HG03469 (cell line): ENCODE measurements at regions not wholly inside any gene's neighbourhood (a gene's known extent, or its start where the extent isn't known, plus 50 kb on each side); places are given as distances from the start of the nearest gene placed in this dataset.
"Not testable (repeated sequence)": the region's sequence is repeated elsewhere in the genome, so short reads cannot be mapped to it uniquely, and the experiment has no call there.

Source experiments
- ATAC-seq: cut with Tn5 transposase; IDR thresholded peaks from one replicate; pipeline ENCODE4 v1.9.1; 2021; ENCODE audit warnings: mild to moderate bottlenecking, moderate library complexity, moderate number of reproducible peaks; ENCODE audit not compliant: unreplicated experiment

DNA sequence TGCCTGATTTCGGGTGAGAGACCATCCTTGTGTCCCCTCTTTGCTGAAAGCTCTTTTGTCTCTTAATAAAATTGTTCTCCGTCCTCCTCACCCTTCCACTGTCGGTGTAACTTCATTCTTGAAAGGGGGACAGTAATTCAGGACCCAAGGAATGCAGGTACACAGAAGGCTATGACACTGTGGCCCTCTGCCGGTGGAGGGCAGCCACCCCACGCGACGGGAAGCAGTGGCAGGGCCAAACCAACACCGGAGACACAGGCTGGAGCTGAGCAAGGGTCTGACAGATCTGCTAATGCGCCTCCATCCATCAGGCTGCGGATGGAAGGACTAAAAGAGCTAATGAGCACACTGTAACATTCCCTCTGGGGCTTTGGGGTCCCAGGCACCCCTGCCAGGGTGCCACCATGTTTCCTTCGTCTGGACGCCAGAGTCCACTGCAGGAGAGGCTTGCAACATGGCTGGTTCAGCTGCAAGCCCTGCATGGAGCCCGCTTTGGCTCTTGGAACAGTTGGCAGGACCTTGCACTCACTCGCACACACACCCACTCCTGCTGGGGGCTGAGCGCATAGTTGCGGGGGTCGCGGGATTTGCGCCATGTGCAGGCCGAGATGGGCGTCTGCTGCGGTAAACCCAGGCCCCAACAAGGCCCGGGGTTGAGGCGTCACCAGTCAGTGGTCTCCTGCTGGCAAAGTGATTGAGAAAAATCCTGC lies 544.1 kb upstream of the CDH7 start:
- no peak for ATAC-seq

DNA sequence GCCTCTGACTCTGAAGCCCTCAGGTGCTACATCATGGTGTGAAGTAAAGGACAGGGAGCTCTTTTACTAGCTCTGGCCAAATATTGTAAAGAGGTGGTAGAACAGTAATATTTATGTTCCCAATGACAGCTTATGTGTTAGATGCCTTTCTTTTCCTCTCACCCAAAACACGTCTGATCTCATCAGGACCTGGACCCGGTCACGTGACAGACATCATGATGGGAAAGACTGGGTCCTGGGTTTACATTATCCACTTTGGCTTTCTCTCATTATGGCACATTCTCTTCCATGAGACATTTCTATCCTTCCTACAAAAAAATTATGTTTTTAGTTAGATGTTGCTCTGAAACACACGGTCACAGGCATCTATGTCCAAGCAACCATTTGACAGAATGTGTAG lies 548.7 kb upstream of the CDH7 start:
- no peak for ATAC-seq

DNA sequence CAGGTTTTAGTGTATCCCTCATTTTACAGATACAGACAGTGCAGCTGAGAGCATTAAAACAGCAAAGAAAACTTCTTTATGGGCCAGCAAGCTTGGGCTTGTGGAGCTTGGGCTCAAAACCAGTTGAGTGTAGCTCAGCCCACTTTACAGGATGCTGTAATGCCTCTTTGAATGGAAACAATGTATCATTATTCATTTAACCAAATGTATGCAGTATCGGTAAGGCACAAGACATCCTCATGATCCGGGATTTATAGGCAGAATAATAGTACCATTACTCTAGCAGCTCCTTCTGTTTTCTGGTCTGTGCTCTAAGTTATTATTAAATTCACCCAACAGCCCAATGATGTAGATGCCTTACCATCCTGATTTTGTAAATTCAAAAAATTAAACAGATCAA lies 575.1 kb upstream of the CDH7 start:
- ATAC-seq, result no peak

DNA sequence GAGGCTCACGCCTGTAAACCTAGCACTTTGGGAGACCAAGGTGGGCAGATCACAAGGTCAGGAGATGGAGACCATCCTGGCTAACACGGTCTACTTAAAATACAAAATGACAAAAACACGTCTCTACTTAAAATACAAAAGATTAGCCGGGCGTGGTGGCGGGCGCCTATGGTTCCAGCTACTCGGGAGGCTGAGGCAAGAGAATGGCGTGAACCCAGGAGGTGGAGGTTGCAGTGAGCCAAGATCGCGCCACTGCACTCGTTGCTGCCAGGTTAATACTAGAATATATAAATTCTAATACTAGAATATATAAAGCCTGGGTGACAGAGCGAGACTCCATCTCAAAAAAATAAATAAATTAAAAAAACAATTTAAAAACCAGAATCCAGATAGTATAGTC lies 588.7 kb upstream of the CDH7 start:
- not testable (repeated sequence) for ATAC-seq

DNA sequence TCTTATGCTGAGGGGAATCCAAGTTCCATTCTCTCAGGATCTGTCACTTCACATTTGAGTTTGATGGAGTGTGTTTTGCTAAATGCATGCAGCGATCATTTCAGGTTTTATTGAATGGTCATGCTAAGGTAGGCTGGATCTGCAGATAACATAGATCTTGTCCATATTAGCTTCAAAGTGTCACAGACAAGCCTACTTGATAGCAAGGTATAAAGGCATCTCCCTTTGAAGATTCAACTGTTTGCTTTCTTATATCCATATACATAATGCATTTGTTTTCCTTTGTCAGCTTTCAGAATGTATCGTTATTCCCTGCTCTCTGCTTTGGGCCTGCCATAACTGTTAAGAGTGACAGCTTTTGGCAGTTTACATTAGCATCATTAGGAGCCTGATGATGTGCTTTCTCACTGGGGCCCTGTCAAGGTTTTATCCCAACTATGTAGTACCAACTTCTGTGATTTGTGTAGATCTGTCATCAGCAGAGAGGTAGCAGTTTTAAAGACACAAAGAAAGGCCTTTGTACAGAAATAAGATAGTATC lies 604.3 kb upstream of the CDH7 start:
- no peak for ATAC-seq

DNA sequence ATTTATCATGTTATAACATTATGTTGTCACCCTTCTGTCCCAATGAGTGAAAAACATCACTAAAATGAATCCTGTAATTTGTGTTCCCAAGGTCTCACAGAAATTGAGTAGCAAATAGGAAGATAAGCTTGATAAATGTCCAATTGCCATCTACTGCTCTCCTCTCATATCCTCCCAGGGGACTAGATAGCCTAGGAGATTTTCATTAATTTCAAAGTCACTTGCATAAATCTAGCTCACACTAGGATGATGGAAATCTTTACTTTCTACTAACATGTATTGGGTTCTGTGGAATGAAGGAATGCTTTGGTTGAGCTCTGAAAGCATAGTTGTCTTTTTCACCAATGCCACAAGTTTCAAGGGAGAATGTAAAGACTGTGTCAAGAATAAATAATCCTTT lies 605.5 kb upstream of the CDH7 start:
- ATAC-seq, result no peak

DNA sequence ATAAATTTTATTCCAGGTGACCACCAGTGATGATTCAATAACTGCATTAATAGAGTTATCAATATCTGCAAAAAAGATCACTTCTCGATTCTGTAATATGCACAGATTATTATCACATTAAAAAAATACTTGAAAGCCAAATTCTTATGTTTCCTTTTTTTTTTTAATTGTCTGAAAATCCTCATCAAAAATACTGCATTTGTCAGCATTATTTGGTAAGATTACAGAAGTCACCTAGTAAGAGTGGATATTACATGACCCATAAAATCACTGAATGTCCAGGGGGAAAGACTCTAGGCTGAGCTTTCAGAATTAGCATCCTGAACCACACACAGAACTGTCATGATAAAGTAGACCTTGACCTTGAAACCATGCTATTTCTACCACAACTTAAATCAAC lies 617.2 kb upstream of the CDH7 start:
- no peak for ATAC-seq

DNA sequence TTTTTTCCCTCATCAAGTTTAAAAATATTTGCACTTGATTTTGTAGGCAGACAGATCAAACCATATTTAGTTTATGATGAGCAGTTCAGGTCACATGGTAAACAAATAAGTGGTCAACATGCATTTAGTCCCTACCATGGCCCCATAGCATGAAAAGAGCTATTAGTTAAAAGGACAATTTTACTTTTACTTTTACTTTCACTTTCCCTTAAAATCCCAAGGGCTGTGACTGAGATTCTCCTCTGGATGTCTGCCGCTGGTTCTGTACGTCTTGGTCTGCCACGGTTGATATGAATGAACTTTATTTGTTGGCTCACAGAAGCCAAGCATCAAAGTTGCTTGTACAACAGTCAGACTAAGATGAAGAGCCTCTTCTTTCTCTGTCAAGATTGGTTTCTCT lies 626.2 kb upstream of the CDH7 start:
- no peak for ATAC-seq

DNA sequence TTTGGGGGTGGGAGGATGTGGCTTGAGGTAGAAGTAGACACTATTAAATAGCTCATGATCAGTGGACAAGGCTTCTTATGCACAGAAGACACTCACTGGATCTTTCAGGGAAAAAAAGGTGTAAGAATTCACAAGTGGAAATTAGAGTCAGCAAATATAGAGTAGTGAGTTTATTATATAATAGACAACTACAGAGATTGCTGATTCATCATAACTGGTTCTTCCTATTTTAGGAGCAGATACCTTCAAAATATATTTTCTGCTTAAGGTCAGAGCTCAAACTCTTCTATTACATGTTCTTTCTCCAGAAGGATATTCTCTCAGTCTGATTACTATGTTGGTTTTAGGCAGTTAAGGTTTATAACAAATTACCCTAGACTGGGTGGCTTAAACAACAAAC lies 646.9 kb upstream of the CDH7 start:
- no peak for ATAC-seq

DNA sequence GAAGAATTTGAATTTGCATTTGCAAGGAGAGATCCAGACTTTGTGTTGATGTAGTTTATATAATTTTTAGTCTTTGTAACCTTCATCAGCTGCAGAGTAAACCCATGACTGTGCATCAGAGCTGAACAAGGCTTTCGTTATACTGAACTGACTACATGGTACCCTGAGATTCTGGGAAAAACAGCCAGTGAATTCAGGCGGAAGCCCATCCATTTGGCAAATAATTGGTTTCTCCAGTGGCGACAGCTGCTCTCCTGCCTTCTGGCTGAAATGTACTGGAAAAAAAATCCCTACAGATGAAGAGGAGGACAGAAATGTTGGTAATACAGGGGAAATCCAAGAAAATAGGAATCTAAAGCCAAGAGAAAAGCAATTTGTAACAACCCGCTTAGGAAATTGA lies 657.5 kb upstream of the CDH7 start:
- ATAC-seq, result no peak

DNA sequence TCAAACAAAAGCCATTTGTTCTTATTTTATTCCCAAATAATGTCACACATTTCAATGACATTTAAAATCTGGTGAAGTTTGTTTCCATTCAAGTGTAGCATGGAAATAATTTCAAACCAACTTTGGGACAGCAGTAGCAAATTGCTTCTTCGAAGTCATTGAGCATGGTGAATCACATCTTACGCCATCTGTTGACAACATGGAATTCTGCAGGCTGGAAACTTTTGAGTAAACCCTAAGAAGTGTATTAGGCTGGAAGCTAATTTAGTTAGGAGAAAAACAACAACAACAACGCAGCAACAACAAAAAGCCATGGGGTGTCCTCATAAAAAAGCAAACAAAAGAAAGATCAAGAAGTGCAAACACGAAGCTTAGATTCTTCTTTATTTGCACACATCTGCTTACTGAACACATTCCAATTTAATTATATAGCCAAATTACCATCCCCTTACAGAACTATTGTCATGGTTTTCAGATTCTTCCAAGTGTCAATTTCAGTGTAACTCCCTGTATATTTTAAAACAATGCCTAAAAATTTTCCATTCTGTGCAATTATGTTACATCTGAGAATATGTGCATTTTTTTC lies 659.0 kb upstream of the CDH7 start:
- ATAC-seq, result no peak

DNA sequence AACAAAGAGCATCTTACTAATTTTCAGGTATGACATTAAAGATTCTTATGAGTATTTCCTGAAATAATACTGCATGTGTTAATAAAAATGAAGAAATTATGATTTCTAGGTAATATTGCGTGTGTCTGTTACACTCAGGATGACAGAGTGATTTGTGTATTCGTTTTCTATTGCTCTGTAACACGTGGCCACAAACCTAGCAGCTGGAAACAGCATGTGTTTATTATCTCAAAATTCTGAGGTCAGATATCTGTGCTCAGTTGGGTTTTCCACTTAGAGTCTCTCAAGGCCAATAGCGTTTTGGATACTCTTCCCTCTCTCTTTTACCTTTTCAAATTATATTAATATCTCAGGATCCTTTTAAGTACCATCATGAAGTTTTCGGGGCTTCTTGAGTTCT lies 667.9 kb upstream of the CDH7 start:
- ATAC-seq, result no peak

DNA sequence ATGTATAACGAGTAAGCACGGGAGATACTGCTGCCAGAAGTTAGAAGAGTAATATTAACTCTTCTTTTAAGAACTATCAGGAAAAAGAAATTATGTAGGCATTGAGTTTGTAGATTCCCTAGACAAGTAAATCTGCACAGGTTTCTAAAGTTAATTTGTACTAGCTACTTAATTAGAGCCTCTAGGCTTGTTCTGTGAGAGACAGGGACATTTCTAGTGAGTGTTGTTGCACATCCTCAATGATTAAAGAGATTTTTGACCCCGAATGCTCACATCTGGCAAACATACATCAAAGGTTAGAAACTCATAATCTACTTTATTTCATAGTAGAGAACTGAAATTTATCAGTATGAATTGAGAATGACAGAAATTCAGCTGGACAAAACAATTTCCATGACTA lies 669.0 kb upstream of the CDH7 start:
- no peak for ATAC-seq

DNA sequence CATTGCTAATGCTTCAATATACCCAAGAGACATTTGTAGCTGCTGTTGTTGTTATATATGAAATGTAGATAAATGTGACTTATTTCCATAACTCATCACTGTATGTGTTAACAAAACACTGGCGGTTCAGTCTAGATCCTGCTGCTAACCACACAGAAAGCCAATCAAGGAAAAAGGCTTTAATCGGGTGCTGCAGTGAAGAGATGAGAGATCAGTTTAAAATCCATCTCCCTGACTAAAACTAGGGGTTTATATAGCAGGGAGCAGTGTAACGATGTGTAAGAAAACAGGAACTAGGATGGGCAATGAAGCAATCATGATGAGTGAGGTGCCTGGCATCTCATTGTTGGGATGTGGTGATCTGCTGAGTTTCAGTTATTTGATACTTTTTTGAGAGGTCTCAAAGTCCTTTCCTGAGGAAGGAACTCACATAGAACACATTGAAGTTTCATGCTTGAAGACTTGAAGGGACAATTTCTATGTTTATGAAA lies 677.7 kb upstream of the CDH7 start:
- no peak for ATAC-seq

DNA sequence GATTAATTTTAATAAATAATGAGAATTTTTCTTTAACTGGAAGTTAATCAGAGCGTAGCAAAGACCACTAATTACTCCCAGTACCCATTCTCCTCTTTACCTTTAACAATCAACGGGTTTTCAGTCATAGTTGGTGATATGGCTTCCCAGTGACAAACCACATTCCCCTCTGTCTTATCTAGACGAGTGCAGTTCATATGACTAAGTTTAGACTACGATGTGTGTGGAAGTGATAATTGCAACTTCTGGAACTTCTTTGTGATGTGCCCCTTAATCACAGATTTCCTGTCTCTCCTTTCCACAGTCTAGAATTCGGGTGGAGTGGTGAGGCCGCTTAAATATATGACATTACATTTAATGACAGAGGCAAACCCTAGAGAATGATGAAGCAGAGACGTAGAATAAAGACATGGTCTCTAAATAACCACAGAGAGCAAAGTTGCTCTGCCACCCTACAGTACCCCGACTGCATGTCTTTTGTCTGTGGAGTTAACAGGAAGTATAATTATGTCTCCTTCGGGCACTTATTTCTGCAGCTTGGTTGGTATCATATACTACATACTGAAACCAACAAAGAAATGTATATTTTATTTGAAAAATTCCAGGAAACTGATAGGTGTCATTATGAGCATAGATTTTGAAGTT lies 693.3 kb upstream of the CDH7 start:
- no peak for ATAC-seq

DNA sequence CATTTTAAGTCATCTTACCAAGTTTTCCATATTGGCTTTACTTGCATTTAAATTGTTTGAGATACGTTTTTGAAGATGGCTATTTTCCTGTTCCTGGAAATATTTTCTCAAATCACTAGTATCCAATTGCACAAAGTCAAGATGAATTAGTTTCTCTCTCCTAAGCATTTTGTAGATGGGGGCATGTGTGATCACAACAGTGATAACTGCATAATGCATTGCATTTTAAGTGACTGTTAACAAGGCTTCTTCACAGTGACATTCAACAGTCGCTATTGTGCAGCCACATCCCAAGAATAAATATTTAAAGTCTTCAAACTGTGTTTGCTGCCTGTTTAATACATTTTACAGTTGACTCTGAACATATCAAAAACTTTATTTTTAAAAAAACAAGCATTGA lies 694.2 kb upstream of the CDH7 start:
- ATAC-seq, result no peak

DNA sequence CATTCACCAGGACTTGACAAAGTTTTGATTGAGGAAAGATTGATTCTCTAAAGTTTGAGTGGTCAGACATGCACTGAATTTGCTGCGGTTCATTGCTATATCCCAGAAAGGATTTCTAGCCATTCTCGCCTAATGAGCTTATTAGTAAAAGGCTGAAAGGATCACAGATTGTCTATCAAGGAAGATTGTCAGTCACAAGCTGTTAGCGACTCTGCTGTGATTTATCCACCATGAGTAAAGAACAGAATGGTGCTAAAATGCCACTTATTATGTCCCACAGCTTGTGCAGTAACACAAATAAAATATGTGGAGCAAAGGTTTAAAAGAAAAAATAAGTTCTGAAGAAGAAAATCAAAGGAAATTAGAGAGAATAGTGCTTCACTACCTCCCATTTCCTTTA lies 701.2 kb upstream of the CDH7 start:
- no peak for ATAC-seq

DNA sequence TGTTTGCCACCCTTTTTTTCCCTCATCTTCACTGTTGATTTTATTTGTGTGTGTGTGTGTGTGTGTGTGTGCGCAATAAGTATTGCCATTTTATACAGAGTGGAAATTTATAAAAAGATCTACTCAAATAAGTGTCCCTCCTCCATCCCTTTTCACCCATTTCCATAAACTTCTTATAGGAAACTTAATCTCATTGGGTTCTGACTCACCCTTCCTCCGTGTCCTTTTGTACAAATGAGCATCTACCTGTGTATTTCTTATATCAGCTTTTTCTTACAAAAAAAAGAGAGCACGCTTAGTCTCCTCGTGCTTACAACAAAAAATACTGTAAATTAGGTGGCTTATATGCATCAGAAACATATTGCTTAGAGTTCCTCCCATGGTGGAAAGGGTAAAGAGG lies 711.2 kb upstream of the CDH7 start:
- no peak for ATAC-seq

DNA sequence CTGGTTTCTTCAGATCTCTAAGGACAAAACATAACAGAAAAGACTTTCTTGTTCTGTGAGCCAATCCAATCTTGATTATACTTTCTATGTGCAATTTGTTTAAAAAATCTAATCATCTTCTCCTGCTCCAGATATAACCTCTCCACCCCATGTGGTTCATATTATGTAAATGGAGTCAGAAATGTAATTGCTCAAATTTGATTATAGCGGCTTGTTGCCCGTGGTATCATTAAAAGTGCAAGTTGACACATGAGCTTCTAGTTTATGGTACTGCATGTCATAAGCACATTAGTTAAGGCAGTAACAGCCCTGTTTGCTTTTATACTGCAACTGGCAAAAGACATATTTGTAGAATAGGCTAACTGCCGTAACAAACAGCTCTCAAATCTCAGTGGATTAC lies 715.1 kb upstream of the CDH7 start:
- no peak for ATAC-seq

DNA sequence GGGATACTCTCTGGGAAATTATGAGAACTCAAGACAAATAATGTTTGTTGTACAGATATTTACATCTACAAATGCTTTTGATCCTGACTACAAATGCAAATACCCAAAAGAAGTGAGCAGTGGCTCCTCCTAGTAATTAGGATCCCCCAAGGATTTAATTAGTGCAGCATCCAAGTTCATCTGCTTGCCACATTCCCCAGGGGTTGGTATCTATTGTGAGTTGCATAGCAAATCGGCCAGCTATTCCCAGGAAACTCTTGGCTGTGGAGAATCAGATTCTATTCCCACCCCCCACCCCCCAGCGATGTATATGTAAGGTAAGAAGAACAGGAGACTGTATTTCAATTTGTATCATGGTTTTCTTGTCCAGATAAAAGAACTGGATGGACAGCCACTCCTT lies 725.1 kb upstream of the CDH7 start:
- no peak for ATAC-seq

DNA sequence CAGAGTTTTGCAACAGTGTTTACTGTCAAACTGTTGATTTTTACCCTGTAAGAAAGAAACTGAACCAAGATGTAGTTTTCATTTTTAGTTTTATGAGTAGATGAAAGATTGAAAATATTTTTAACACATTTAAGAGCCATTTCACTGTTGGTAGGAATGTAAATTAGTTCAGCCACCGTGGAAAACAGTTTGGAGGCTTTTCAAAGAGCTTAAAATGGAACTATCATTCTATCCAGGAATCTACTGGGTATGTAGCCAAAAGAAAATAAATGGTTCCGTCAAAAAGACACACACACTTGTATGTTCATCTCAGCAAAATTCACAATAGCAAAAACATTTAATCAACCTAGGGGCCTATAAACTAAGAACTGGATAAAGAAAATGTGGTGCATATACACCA lies 729.8 kb upstream of the CDH7 start:
- no peak for ATAC-seq

DNA sequence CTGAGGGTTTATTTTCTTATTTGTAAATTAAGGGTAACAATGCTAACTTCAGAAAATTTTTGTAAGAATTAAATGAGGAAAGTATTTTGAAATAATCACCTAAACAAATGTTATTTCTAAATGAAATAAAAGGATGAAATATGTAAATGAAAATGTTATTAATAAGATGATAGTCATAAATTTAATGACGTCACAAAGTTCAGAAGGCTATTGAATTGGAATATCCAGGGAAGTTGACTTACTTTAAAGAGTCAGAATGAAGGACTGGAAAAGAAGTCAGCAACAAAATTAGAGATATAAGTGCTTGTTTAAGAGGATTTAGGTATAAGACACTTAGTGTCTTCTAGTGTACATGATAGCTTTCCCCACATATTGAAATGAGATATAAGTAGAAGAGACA lies 732.6 kb upstream of the CDH7 start:
- ATAC-seq, result no peak
